MCF 10A (cell line): ENCODE measurements at regions not wholly inside any gene's neighbourhood (a gene's known extent, or its start where the extent isn't known, plus 50 kb on each side); places are given as distances from the start of the nearest gene placed in this dataset.

ENCODE experiments used
- BruUV-seq: library from RNA; stranded (reverse); fragments of 400-500 nt; replicated peaks from 2 replicates; lab custom pipeline; 2021; lab: Mats Ljungman, UMichigan
- CTCF ChIA-PET: fragments of 300-600 bp; sonication (Branson Sonifier 250); formaldehyde crosslinking; extraction: SDS; loops from one replicate; lab custom pipeline; 2021; ENCODE audit warnings: antibody characterized with exemption, inconsistent platforms; lab: Yijun Ruan, JAX
- POLR2A ChIA-PET: fragments of 300-600, 350-650 bp; sonication (Branson Sonifier 250); formaldehyde crosslinking; extraction: SDS; loops from one replicate; lab custom pipeline; 2020; ENCODE audit warnings: antibody characterized with exemption, inconsistent platforms; lab: Yijun Ruan, JAX
- DNase-seq: peaks from one replicate; pipeline ENCODE4 v3.0.0-alpha.2; 2018; ENCODE audit not compliant: unreplicated experiment
- H3K27ac Mint-ChIP-seq: one replicate; pipeline ENCODE4 v1.8.0; 2022; ENCODE audit warnings: mild to moderate bottlenecking, low read depth, mixed read lengths; ENCODE audit not compliant: unreplicated experiment
- H3K27me3 Mint-ChIP-seq: one replicate; pipeline ENCODE4 v1.8.0; 2022; ENCODE audit warnings: mixed read lengths; ENCODE audit not compliant: insufficient read depth, unreplicated experiment
- H3K36me3 Mint-ChIP-seq: one replicate; pipeline ENCODE4 v1.8.0; 2022; ENCODE audit warnings: mild to moderate bottlenecking, moderate library complexity, mixed read lengths; ENCODE audit not compliant: insufficient read depth, unreplicated experiment
- H3K4me1 Mint-ChIP-seq: one replicate; pipeline ENCODE4 v1.8.0; 2022; ENCODE audit warnings: mixed read lengths; ENCODE audit not compliant: insufficient read depth, unreplicated experiment
- H3K4me3 Mint-ChIP-seq: one replicate; pipeline ENCODE4 v1.8.0; 2022; ENCODE audit warnings: mild to moderate bottlenecking, moderate library complexity, mixed read lengths; ENCODE audit not compliant: unreplicated experiment
- H3K9me3 Mint-ChIP-seq: one replicate; pipeline ENCODE4 v1.8.0; 2022; ENCODE audit warnings: mixed read lengths; ENCODE audit not compliant: unreplicated experiment
- intact Hi-C: fragments of 100-400 bp; cut with micrococcal nuclease; formaldehyde crosslinking; loops from 2 replicates; pipeline ENCODE4 v1.14.1; 2022
- TF ChIP-seq, protein P1 (sequence below): fragments of 200-600 bp; IDR thresholded peaks from one replicate; pipeline ENCODE4 v1.8.0; 2022; ENCODE audit warnings: antibody characterized with exemption, mild to moderate bottlenecking; ENCODE audit not compliant: unreplicated experiment

DNA sequence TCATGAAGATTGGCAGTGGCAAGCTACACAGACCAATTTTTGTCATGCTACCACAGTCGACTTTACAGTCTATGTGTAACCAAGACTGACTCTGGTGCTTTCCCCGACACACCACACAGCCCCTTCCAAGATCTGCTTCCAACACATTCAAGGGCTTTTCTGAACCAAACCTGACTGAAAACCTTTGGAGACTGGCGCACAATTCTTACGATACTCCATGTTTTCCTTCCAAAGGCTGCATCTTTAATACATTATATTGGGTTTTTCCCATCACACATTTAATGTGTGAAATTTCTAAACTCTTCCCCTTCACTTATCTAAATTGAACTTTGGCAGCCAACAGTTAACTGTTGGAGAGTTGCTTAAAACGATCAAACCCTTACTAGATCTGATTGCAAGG, 127.7 kb upstream of the SOX5 start:
- Mint-ChIP-seq H3K4me3 (no peak overlapping the region), H3K9me3 (no peaks in the 10 kb centered on the region), H3K27me3 (peaks cover 9% of the 10 kb centered on the region), H3K27ac (no peak overlapping the region), H3K36me3 (no peaks in the 10 kb centered on the region), H3K4me1 (peaks cover under 1% of the 10 kb centered on the region)
- TF ChIP-seq, protein P1, sequence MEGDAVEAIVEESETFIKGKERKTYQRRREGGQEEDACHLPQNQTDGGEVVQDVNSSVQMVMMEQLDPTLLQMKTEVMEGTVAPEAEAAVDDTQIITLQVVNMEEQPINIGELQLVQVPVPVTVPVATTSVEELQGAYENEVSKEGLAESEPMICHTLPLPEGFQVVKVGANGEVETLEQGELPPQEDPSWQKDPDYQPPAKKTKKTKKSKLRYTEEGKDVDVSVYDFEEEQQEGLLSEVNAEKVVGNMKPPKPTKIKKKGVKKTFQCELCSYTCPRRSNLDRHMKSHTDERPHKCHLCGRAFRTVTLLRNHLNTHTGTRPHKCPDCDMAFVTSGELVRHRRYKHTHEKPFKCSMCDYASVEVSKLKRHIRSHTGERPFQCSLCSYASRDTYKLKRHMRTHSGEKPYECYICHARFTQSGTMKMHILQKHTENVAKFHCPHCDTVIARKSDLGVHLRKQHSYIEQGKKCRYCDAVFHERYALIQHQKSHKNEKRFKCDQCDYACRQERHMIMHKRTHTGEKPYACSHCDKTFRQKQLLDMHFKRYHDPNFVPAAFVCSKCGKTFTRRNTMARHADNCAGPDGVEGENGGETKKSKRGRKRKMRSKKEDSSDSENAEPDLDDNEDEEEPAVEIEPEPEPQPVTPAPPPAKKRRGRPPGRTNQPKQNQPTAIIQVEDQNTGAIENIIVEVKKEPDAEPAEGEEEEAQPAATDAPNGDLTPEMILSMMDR: no peak
- no peak for DNase-seq
- no TSS peak for BruUV-seq
- ChIA-PET CTCF (no interaction called here), POLR2A (no interaction called here)
- intact Hi-C loops: no loop called here

DNA sequence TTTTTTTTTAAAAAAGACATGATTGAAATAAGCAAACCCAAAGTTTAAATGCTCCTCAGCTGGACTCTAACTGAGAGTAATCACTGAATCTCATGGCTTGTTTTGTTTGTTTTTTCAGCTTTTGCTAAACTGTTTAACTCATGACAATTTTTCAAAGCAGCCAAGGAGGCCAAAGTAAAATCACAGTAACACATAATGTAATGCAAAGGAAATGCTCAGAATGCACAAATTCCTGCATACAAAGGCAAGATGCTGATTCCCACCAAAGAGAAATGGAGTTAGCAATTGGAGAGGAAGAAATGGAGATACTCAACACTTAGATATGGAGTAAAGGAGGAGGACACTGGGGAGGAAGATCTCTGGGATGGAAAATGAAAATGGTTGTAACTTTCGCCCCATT, 126.2 kb upstream of the SOX5 start:
- no peak for DNase-seq
- Mint-ChIP-seq H3K9me3 (no peaks in the 10 kb centered on the region), H3K36me3 (no peaks in the 10 kb centered on the region), H3K4me3 (no peak overlapping the region), H3K27ac (no peak overlapping the region), H3K27me3 (no peaks in the 10 kb centered on the region), H3K4me1 (peaks cover 6% of the 10 kb centered on the region)
- intact Hi-C loops: no loop called here
- CTCF ChIA-PET: interaction anchor here (0.6 kb wide), 1 partner anchor 403 kb away, joined by 3 read pairs; no protein-coding TSS in a partner anchor
- BruUV-seq: no TSS peak
- POLR2A ChIA-PET: no interaction called here
- TF ChIP-seq, protein P1: no peak

DNA sequence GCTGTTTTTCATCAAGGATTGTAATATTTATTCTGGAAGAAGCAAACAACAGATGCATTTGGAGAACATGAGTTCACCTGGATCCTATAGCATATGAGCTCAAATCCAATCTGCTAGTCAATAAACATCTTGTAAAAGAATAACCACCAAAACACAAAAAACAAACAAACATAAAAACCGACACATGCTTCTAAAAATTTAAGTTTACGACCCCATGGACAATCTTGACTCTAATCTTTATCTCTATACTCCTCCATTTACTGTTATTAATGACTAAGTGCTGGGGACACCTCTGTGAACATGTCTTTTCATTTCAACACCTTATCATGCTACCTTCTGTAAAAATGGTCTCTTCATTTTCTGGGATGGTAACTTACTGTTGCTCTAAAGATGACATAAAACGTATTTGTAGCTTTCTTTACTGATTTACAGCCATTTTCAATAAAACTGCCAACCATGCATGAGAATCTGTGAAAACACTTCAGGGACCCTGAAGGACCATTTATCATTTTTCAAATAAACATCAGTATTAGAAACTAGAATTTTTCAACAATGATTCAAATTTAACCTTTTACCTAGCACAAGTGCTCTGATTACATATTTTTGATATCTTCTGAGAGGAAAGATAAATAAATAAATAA, 123.8 kb upstream of the SOX5 start:
- ChIA-PET CTCF (no interaction called here), POLR2A (no interaction called here)
- Mint-ChIP-seq H3K27ac (no peak overlapping the region), H3K27me3 (no peaks in the 10 kb centered on the region), H3K9me3 (no peaks in the 10 kb centered on the region), H3K36me3 (no peaks in the 10 kb centered on the region), H3K4me1 (peaks cover 6% of the 10 kb centered on the region), H3K4me3 (no peak overlapping the region)
- no TSS peak for BruUV-seq
- no peak for DNase-seq
- TF ChIP-seq, protein P1: no peak
- intact Hi-C loops: no loop called here

GRCh38 chr12:24072302-24072701, 122.8 kb upstream of the SOX5 start:
- H3K9me3 Mint-ChIP-seq: no peaks in the 10 kb centered on the region
- POLR2A ChIA-PET: interaction anchor here (0.7 kb wide), 2 partner anchors 13 to 61 kb away, joined by 3 read pairs; no protein-coding TSS in a partner anchor
- peaks cover 7% of the 10 kb centered on the region for H3K4me1 Mint-ChIP-seq
- intact Hi-C loops: no loop called here
- TF ChIP-seq, protein P1: no peak
- CTCF ChIA-PET: no interaction called here
- H3K27me3 Mint-ChIP-seq: no peaks in the 10 kb centered on the region
- H3K27ac Mint-ChIP-seq: no peak overlapping the region
- peak; percentile 30 for DNase-seq
- H3K4me3 Mint-ChIP-seq: no peak overlapping the region
- BruUV-seq: no TSS peak
- H3K36me3 Mint-ChIP-seq: no peaks in the 10 kb centered on the region
